GM12878 (cell line): ENCODE measurements at regions not wholly inside any gene's neighbourhood (a gene's known extent, or its start where the extent isn't known, plus 50 kb on each side); places are given as distances from the start of the nearest gene placed in this dataset.

ENCODE experiments used
- ATAC-seq: fragments of 200-7000 bp; cut with Tn5 transposase; 3 replicates; pipeline ENCODE4 v1.9.1; 2020; ENCODE audit warnings: mild to moderate bottlenecking, moderate library complexity
- BruUV-seq: library from RNA; stranded (reverse); fragments of 400-500 nt; replicated peaks from 2 replicates; lab custom pipeline; 2021; lab: Mats Ljungman, UMichigan
- CTCF ChIA-PET: fragments of 300-600 bp; sonication (Branson Sonifier 250); formaldehyde crosslinking; extraction: SDS; loops from one replicate; lab custom pipeline; 2021; ENCODE audit warnings: inconsistent platforms; lab: Yijun Ruan, JAX
- POLR2A ChIA-PET: fragments of 350-600 bp; formaldehyde crosslinking; extraction: SDS; loops from one replicate; lab custom pipeline; 2021; ENCODE audit warnings: inconsistent platforms; lab: Charles Lee
- RAD21 ChIA-PET: fragments of 300-600 bp; sonication (Branson Sonifier 250); formaldehyde crosslinking; loops from one replicate; lab custom pipeline; 2023; ENCODE audit warnings: antibody characterized with exemption; ENCODE audit not compliant: unreplicated experiment; lab: Charles Lee
- SMC1A ChIA-PET: fragments of 300-600 bp; sonication (Branson Sonifier 250); formaldehyde crosslinking; loops from one replicate; lab custom pipeline; 2023; ENCODE audit not compliant: unreplicated experiment, uncharacterized antibody; lab: Charles Lee
- DNase-seq: peaks from one replicate; pipeline ENCODE4 v3.0.0-alpha.2; 2011; ENCODE audit warnings: low read depth, low spot score
- FAIRE-seq: peaks from 3 replicates; lab custom pipeline; 2011; peaks lifted over from hg19 to GRCh38; lab: Jason Lieb, UNC
- H2AFZ ChIP-seq: 2 replicates; pipeline ENCODE4 v1.6.0; 2011; ENCODE audit warnings: low read depth, low read length, control low read depth; ENCODE audit not compliant: control insufficient read depth
- H3K27ac ChIP-seq: 2 replicates; pipeline ENCODE4 v1.5.1; 2011; ENCODE audit warnings: control low read depth; ENCODE audit not compliant: control insufficient read depth, insufficient read depth
- H3K27me3 ChIP-seq, 2 experiments: replicated peaks in 1 of 2; 2 replicates each; pipeline versions ENCODE4 v1.6.0 to v1.6.1; 2011; ENCODE audit warnings: low read length in 1 of 2; ENCODE audit not compliant: control insufficient read depth in 2 of 2, insufficient read depth in 2 of 2
- H3K36me3 ChIP-seq, 2 experiments: 2 replicates each; pipeline ENCODE4 v1.5.1; 2011; ENCODE audit warnings: low read length in 1 of 2; ENCODE audit not compliant: control insufficient read depth in 2 of 2, insufficient read depth in 2 of 2
- H3K4me1 ChIP-seq: 2 replicates; pipeline ENCODE4 v1.6.1; 2011; ENCODE audit warnings: mild to moderate bottlenecking, low read length, moderate library complexity, mixed read lengths; ENCODE audit not compliant: control insufficient read depth, insufficient read depth
- H3K4me2 ChIP-seq: 2 replicates; pipeline ENCODE4 v1.6.0; 2011; ENCODE audit warnings: control low read depth; ENCODE audit not compliant: control insufficient read depth, insufficient read depth
- H3K4me3 ChIP-seq: fragments of 200-600 bp; sonication (generic); 2 replicates; pipeline ENCODE4 v1.5.1; 2016
- H3K79me2 ChIP-seq: 2 replicates; pipeline ENCODE4 v1.6.0; 2011; ENCODE audit warnings: low read length; ENCODE audit not compliant: control insufficient read depth, insufficient read depth
- H3K9ac ChIP-seq: 2 replicates; pipeline ENCODE4 v1.8.0; 2011; ENCODE audit warnings: low read length, control low read depth, mixed read lengths; ENCODE audit not compliant: control insufficient read depth, insufficient read depth
- H3K9me3 ChIP-seq: replicated peaks from 3 replicates; pipeline ENCODE4 v1.5.1; 2011; ENCODE audit warnings: mild to moderate bottlenecking, low read length; ENCODE audit not compliant: control insufficient read depth, insufficient read depth
- H4K20me1 ChIP-seq: 2 replicates; pipeline ENCODE4 v1.6.0; 2011; ENCODE audit not compliant: control insufficient read depth, insufficient read depth
- ASH2L ChIP-seq: fragments of 300-600, 200-600 bp; sonication (generic); IDR thresholded peaks from 2 replicates; pipeline ENCODE4 v1.6.1; 2017; ENCODE audit warnings: low read depth, mild to moderate bottlenecking, borderline replicate concordance
- ATF2 ChIP-seq: IDR thresholded peaks from 2 replicates; pipeline ENCODE4 v1.6.1; 2012; ENCODE audit warnings: low read length, inconsistent platforms
- KAT2A ChIP-seq: conservative IDR thresholded peaks from 2 replicates; pipeline ENCODE4 v1.6.1; 2011; ENCODE audit warnings: low read depth, low read length; ENCODE audit not compliant: control insufficient read depth
- MEF2A ChIP-seq: IDR thresholded peaks from 2 replicates; pipeline ENCODE4 v1.6.1; 2011; ENCODE audit warnings: low read depth, mild to moderate bottlenecking, low read length, moderate library complexity; ENCODE audit not compliant: insufficient read depth
- MTA2 ChIP-seq: fragments of 450-650 bp; IDR thresholded peaks from 2 replicates; pipeline ENCODE4 v1.6.1; 2016; ENCODE audit warnings: low read depth, mild to moderate bottlenecking, moderate library complexity
- NFIC ChIP-seq: IDR thresholded peaks from 2 replicates; pipeline ENCODE4 v1.6.1; 2012; ENCODE audit warnings: low read depth, mild to moderate bottlenecking, inconsistent platforms, low read length, moderate library complexity
- NRF1 ChIP-seq: conservative IDR thresholded peaks from 2 replicates; pipeline ENCODE4 v1.6.1; 2011; ENCODE audit warnings: mild to moderate bottlenecking, low read depth, low read length, improper control_type of control experiment
- RAD21 ChIP-seq: IDR thresholded peaks from 2 replicates; pipeline ENCODE4 v1.6.1; 2011; ENCODE audit warnings: mild to moderate bottlenecking, low read depth, low read length, moderate library complexity; ENCODE audit not compliant: insufficient read depth
- RELA ChIP-seq: fragments of 450-650 bp; IDR thresholded peaks from 2 replicates; pipeline ENCODE4 v1.8.0; 2014; ENCODE audit warnings: borderline replicate concordance; ENCODE audit not compliant: partially characterized antibody
- REST ChIP-seq: IDR thresholded peaks from 2 replicates; pipeline ENCODE4 v1.6.1; 2012; ENCODE audit warnings: mild to moderate bottlenecking, low read depth, low read length
- SUZ12 ChIP-seq: fragments of 200-600 bp; sonication (generic); IDR thresholded peaks from one replicate; pipeline ENCODE4 v1.6.1; 2018; ENCODE audit warnings: antibody characterized with exemption, mild to moderate bottlenecking; ENCODE audit not compliant: unreplicated experiment
- WRNIP1 ChIP-seq: IDR thresholded peaks from 2 replicates; pipeline ENCODE4 v1.6.1; 2011; ENCODE audit warnings: low read depth, low read length, improper control_type of control experiment, borderline replicate concordance
- ZNF622 ChIP-seq: fragments of 450-650 bp; IDR thresholded peaks from 2 replicates; pipeline ENCODE4 v1.6.1; 2017; ENCODE audit warnings: mild to moderate bottlenecking, inconsistent platforms
- WGBS: methylation state at CpG from one replicate; pipeline ENCODE4 v1.1.6; 2016; ENCODE audit warnings: low lambda C conversion rate; ENCODE audit not compliant: insufficient replicate concordance, insufficient coverage; ENCODE audit errors: missing lambda C conversion rate; 5-methylcytosine and 5-hydroxymethylcytosine counted together
- in situ Hi-C: fragments of 300-500 bp; cut with MboI; formaldehyde crosslinking; loops from 9 replicates; pipeline ENCODE4 v1.14.3; 2018; ENCODE audit warnings: mixed read lengths
- intact Hi-C: fragments of 100-400 bp; cut with micrococcal nuclease; formaldehyde crosslinking; loops from one replicate; pipeline ENCODE4 v1.14.2; 2022; ENCODE audit not compliant: unreplicated experiment

- in situ Hi-C loops = no loop called here
- H3K79me2 ChIP-seq = no peaks in the 10 kb centered on the region
- H3K27ac ChIP-seq = no peak overlapping the region
- ChIA-PET RAD21 (no interaction called here), SMC1A (interaction anchor here (1.2 to 1.4 kb wide), 2 partner anchors 16 to 366 kb away, joined by 3 to 5 read pairs; no protein-coding TSS in a partner anchor), POLR2A (interaction anchor here (0.6 kb wide), 1 partner anchor 252 kb away, joined by 3 read pairs; no protein-coding TSS in a partner anchor), CTCF (interaction anchor here (1.1 kb wide), 1 partner anchor 11 kb away, joined by 3 read pairs; no protein-coding TSS in a partner anchor)
- H4K20me1 ChIP-seq = no peaks in the 10 kb centered on the region
- TF ChIP-seq SUZ12 (no peak), MEF2A (0 out of 2 replicates have a peak, but pooled peaks have one; percentile 25), ATF2 (no peak), ASH2L (no peak)
- H3K27me3 ChIP-seq = 0 out of 4 replicates have a peak, but pooled peaks cover 0 to 2% of the 10 kb centered on the region in 2 experiments
- ATAC-seq = no peak
- H3K4me1 ChIP-seq = peaks cover 6% of the 10 kb centered on the region; the same call in 1 of the 2 replicates
- no peak for DNase-seq
- H3K9me3 ChIP-seq = no peaks in the 10 kb centered on the region
- no peak overlapping the region for H2AFZ ChIP-seq
- intact Hi-C loops = no loop called here
- H3K4me3 ChIP-seq = no peak overlapping the region
- H3K9ac ChIP-seq = no peak overlapping the region
- FAIRE-seq = no peak
- BruUV-seq = no TSS peak
- H3K36me3 ChIP-seq = no peaks in the 10 kb centered on the region
- WGBS = 0% methylated on average over 1 of the region's 1 CpG
- H3K4me2 ChIP-seq = peak overlapping the region; percentile 15; the same call in 1 of the 2 replicates
Measured at GRCh38 chr4:108384544-108384943, 215.8 kb upstream of the LEF1 start.

- intact Hi-C loops (no loop called here), in situ Hi-C loops (no loop called here)
- ChIA-PET RAD21 (no interaction called here), POLR2A (no interaction called here), SMC1A (no interaction called here), CTCF (no interaction called here)
- WGBS = 57% methylated on average over 4 of the region's 4 CpGs
- Histone ChIP-seq H2AFZ (no peak overlapping the region), H3K9me3 (no peaks in the 10 kb centered on the region), H3K4me1 (peaks cover 6% of the 10 kb centered on the region; the same call in 1 of the 2 replicates), H4K20me1 (no peaks in the 10 kb centered on the region), H3K4me3 (no peak overlapping the region), H3K79me2 (no peaks in the 10 kb centered on the region), H3K27ac (no peak overlapping the region), H3K4me2 (no peak overlapping the region), H3K27me3 (0 out of 4 replicates have a peak, but pooled peaks cover 0 to 2% of the 10 kb centered on the region in 2 experiments), H3K36me3 (no peaks in the 10 kb centered on the region), H3K9ac (no peak overlapping the region)
- no TSS peak for BruUV-seq
- FAIRE-seq = no peak
- no peak for DNase-seq
- ATAC-seq = no peak
- no peak for TF ChIP-seq NRF1
- no peak for TF ChIP-seq WRNIP1
- TF ChIP-seq MTA2 = no peak
- TF ChIP-seq ZNF622 = no peak
- no peak for TF ChIP-seq RELA
- TF ChIP-seq RAD21 = no peak
- TF ChIP-seq NFIC = no peak
- TF ChIP-seq REST = no peak
- no peak for TF ChIP-seq KAT2A
Measured at GRCh38 chr4:108383157-108383556, 214.4 kb upstream of the LEF1 start.
